Neural progenitor cell (in vitro differentiated cells): ENCODE measurements at regions not wholly inside any gene's neighbourhood (a gene's known extent, or its start where the extent isn't known, plus 50 kb on each side); places are given as distances from the start of the nearest gene placed in this dataset.

Source experiments
- DNase-seq: peaks from one replicate; pipeline ENCODE4 v3.0.0-alpha.2; 2016; ENCODE audit warnings: low spot score
- H2AFZ ChIP-seq: fragments of 200-600 bp; sonication (generic); replicated peaks from 2 replicates; pipeline ENCODE4 v1.6.1; 2016; ENCODE audit warnings: antibody characterized with exemption
- H3F3A ChIP-seq: fragments of 200-600 bp; sonication (generic); 2 replicates; pipeline ENCODE4 v1.6.1; 2016; ENCODE audit warnings: antibody characterized with exemption, low read depth
- H3K27ac ChIP-seq: fragments of 200-600 bp; sonication (generic); 2 replicates; pipeline ENCODE4 v1.5.1; 2016; ENCODE audit warnings: mild to moderate bottlenecking
- H3K27me3 ChIP-seq: fragments of 200-600 bp; sonication (generic); 2 replicates; pipeline ENCODE4 v1.6.1; 2016; ENCODE audit warnings: mild to moderate bottlenecking, moderate library complexity
- H3K36me3 ChIP-seq: fragments of 200-600 bp; sonication (generic); 2 replicates; pipeline ENCODE4 v1.5.1; 2016
- H3K4me1 ChIP-seq: fragments of 200-600 bp; sonication (generic); 2 replicates; pipeline ENCODE4 v1.6.1; 2016; ENCODE audit warnings: mixed run types
- H3K4me2 ChIP-seq: fragments of 200-600 bp; sonication (generic); 2 replicates; pipeline ENCODE4 v1.6.1; 2016
- H3K4me3 ChIP-seq: fragments of 200-600 bp; sonication (generic); 2 replicates; pipeline ENCODE4 v1.5.1; 2016
- H3K79me2 ChIP-seq: fragments of 200-600 bp; sonication (generic); 2 replicates; pipeline ENCODE4 v1.6.1; 2016; ENCODE audit warnings: low read depth
- H3K9ac ChIP-seq: fragments of 200-600 bp; sonication (generic); 2 replicates; pipeline ENCODE4 v1.6.1; 2016
- H3K9me3 ChIP-seq: fragments of 200-600 bp; sonication (generic); 2 replicates; pipeline ENCODE4 v1.5.1; 2016; ENCODE audit warnings: low read depth
- H4K20me1 ChIP-seq: fragments of 200-600 bp; sonication (generic); 2 replicates; pipeline ENCODE4 v1.6.1; 2016; ENCODE audit warnings: low read depth
- H3K27ac Mint-ChIP-seq: 3 replicates; pipeline ENCODE4 v1.8.0; 2021; ENCODE audit warnings: mixed read lengths
- H3K27me3 Mint-ChIP-seq: 2 replicates; pipeline ENCODE4 v1.8.0; 2022; ENCODE audit warnings: low read depth, mild to moderate bottlenecking, inconsistent platforms, moderate library complexity, mixed read lengths; ENCODE audit not compliant: insufficient read depth
- H3K36me3 Mint-ChIP-seq: 3 replicates; pipeline ENCODE4 v1.8.0; 2021; ENCODE audit warnings: mixed read lengths
- H3K4me1 Mint-ChIP-seq: 3 replicates; pipeline ENCODE4 v1.8.0; 2021; ENCODE audit warnings: mixed read lengths
- H3K4me3 Mint-ChIP-seq: 3 replicates; pipeline ENCODE4 v1.8.0; 2021; ENCODE audit warnings: mild to moderate bottlenecking, moderate library complexity, mixed read lengths
- H3K9me3 Mint-ChIP-seq: 3 replicates; pipeline ENCODE4 v1.8.0; 2020; ENCODE audit warnings: mixed read lengths
- EZH2 ChIP-seq: fragments of 200-600 bp; sonication (generic); IDR thresholded peaks from 2 replicates; pipeline ENCODE4 v1.6.1; 2017; ENCODE audit warnings: antibody characterized with exemption, mild to moderate bottlenecking, moderate library complexity
- EZH2phosphoT487 ChIP-seq: fragments of 200-600 bp; sonication (generic); IDR thresholded peaks from 2 replicates; pipeline ENCODE4 v1.6.1; 2017; ENCODE audit warnings: antibody characterized with exemption
- TF ChIP-seq, protein P1 (sequence below): fragments of 200-600 bp; sonication (generic); IDR thresholded peaks from 2 replicates; pipeline ENCODE4 v1.5.1; 2017; ENCODE audit warnings: antibody characterized with exemption, mild to moderate bottlenecking

DNA sequence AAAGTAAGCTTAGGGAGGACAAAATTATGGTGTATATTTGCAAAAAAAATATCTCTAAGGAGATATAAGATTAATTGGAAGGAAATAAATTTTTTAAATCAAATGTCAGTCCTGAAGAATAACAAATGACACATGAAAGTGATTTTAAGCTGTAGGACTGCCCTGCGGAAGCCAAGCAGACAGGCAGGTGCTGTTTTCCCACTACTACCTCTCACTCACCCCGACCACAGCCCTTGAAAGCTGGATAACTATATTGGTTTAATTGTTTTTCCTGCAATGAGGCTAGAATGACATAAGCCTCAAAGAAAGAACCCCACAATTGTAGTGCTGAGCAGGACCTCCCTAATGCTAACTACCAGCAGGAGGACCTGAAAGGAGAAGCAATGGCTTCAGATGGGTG is 68.6 kb upstream of the VIPR2 start:
- no peak overlapping the region for H3K27ac Mint-ChIP-seq
- no peak overlapping the region for H3K4me3 ChIP-seq
- H3K79me2 ChIP-seq, result no peaks in the 10 kb centered on the region
- H3K9me3 ChIP-seq, result no peaks in the 10 kb centered on the region
- no peaks in the 10 kb centered on the region for H3K27me3 Mint-ChIP-seq
- no peak overlapping the region for H3K4me2 ChIP-seq
- H3K36me3 ChIP-seq, result no peaks in the 10 kb centered on the region
- peaks cover 23% of the 10 kb centered on the region for H3K4me1 Mint-ChIP-seq
- TF ChIP-seq EZH2phosphoT487 (no peak), EZH2 (no peak)
- TF ChIP-seq, protein P1, sequence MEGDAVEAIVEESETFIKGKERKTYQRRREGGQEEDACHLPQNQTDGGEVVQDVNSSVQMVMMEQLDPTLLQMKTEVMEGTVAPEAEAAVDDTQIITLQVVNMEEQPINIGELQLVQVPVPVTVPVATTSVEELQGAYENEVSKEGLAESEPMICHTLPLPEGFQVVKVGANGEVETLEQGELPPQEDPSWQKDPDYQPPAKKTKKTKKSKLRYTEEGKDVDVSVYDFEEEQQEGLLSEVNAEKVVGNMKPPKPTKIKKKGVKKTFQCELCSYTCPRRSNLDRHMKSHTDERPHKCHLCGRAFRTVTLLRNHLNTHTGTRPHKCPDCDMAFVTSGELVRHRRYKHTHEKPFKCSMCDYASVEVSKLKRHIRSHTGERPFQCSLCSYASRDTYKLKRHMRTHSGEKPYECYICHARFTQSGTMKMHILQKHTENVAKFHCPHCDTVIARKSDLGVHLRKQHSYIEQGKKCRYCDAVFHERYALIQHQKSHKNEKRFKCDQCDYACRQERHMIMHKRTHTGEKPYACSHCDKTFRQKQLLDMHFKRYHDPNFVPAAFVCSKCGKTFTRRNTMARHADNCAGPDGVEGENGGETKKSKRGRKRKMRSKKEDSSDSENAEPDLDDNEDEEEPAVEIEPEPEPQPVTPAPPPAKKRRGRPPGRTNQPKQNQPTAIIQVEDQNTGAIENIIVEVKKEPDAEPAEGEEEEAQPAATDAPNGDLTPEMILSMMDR, result no peak
- no peak overlapping the region for H3K4me3 Mint-ChIP-seq
- H3K9me3 Mint-ChIP-seq, result no peaks in the 10 kb centered on the region
- no peak overlapping the region for H2AFZ ChIP-seq
- no peak overlapping the region for H3K9ac ChIP-seq
- H3K27me3 ChIP-seq, result no peaks in the 10 kb centered on the region
- no peak overlapping the region for H3K27ac ChIP-seq
- H3K4me1 ChIP-seq, result peaks cover 9% of the 10 kb centered on the region
- no peaks in the 10 kb centered on the region for H3K36me3 Mint-ChIP-seq
- DNase-seq, result no peak
- H3F3A ChIP-seq, result peaks cover 3% of the 10 kb centered on the region
- no peaks in the 10 kb centered on the region for H4K20me1 ChIP-seq

DNA sequence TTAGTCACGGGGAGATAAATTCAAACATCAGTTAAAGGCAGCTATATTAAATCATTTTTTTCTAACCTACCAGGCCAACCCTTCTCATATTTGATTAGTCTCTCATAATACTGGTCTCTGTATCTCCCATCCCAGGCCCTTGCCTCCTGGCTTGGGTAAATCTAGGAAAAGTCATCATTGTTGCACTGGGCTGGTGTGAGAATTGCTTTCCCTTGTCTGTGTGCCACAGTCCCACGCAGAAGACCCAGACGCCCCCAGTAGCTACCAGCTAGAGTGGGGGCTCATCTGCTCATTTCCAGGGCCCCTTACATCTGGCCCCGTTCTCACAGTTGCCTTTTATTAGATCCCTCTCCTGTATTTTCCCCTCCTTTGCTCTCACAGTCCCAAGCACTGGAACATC is 67.6 kb upstream of the VIPR2 start:
- no peaks in the 10 kb centered on the region for H3K79me2 ChIP-seq
- no peak overlapping the region for H3K4me3 Mint-ChIP-seq
- no peaks in the 10 kb centered on the region for H3K36me3 Mint-ChIP-seq
- no peak for DNase-seq
- H3K4me1 ChIP-seq, result no peaks in the 10 kb centered on the region
- H3K36me3 ChIP-seq, result no peaks in the 10 kb centered on the region
- no peaks in the 10 kb centered on the region for H3F3A ChIP-seq
- H2AFZ ChIP-seq, result no peak overlapping the region
- H3K9me3 ChIP-seq, result no peaks in the 10 kb centered on the region
- H3K4me1 Mint-ChIP-seq, result peaks cover 14% of the 10 kb centered on the region
- H3K4me3 ChIP-seq, result no peak overlapping the region
- no peak overlapping the region for H3K27ac Mint-ChIP-seq
- H3K27me3 ChIP-seq, result no peaks in the 10 kb centered on the region
- H3K27ac ChIP-seq, result no peak overlapping the region
- no peaks in the 10 kb centered on the region for H4K20me1 ChIP-seq
- H3K9ac ChIP-seq, result no peak overlapping the region
- TF ChIP-seq, protein P1, result no peak
- TF ChIP-seq EZH2 (no peak), EZH2phosphoT487 (no peak)
- no peaks in the 10 kb centered on the region for H3K9me3 Mint-ChIP-seq
- H3K27me3 Mint-ChIP-seq, result no peaks in the 10 kb centered on the region
- H3K4me2 ChIP-seq, result no peak overlapping the region

DNA sequence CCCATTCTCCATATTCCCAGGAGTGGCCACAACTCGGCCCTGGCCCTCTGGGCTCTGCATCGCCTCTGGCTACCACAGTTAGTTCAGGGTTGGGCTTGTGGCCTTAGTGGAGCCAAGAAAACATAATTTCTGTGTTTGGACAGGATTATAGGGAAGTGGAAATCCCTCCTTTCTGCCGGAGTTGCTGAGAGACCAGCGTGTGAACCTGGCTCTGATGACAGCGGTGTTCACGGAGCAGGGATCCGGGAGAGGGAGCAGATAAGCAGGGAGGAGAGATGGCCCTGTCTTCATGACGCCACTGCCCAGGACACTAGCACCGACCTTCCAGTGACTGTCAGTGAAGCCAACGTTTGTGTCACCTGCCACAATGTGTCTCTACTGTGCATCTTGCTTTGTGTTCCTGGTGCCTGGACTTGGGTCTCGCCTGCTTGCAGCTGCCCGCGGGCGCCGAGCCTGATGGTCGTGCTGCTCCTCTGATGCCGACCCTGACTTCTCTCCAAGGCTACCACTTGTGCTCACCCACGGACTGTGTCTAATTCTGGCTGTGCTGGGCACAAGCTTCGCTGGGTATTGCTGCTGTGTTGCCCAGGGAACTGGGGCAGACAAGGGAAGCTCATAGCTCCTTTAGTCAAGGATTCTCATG is 67.0 kb upstream of the VIPR2 start:
- no peaks in the 10 kb centered on the region for H3K9me3 Mint-ChIP-seq
- H3K4me3 Mint-ChIP-seq, result no peak overlapping the region
- no peak for DNase-seq

More for the DNA sequence above, 67.0 kb upstream of the VIPR2 start:
- Histone ChIP-seq H3K27ac (no peak overlapping the region), H3K79me2 (no peaks in the 10 kb centered on the region), H2AFZ (no peak overlapping the region), H4K20me1 (no peaks in the 10 kb centered on the region), H3K9ac (no peak overlapping the region), H3K4me2 (no peak overlapping the region), H3F3A (no peaks in the 10 kb centered on the region), H3K9me3 (no peaks in the 10 kb centered on the region), H3K4me3 (no peak overlapping the region), H3K27me3 (no peaks in the 10 kb centered on the region), H3K36me3 (no peaks in the 10 kb centered on the region), H3K4me1 (no peaks in the 10 kb centered on the region)
- H3K27me3 Mint-ChIP-seq, result peaks cover 3% of the 10 kb centered on the region
- H3K36me3 Mint-ChIP-seq, result no peaks in the 10 kb centered on the region
- H3K4me1 Mint-ChIP-seq, result peaks cover 14% of the 10 kb centered on the region
- TF ChIP-seq EZH2 (no peak), EZH2phosphoT487 (no peak)
- TF ChIP-seq, protein P1, result no peak
- H3K27ac Mint-ChIP-seq, result no peak overlapping the region
